ENCODE measurements at regions not wholly inside any gene's neighbourhood (a gene's known extent, or its start where the extent isn't known, plus 50 kb on each side); places are given as distances from the start of the nearest gene placed in this dataset.
A peak's percentile ranks its signal among the peaks of the same experiment; 100 is the strongest.
"Not testable (repeated sequence)": the region's sequence is repeated elsewhere in the genome, so short reads cannot be mapped to it uniquely, and the experiment has no call there.

GRCh38 chr7:113752689-113753088, 166.1 kb downstream of the PPP1R3A start:
- no peaks in the 10 kb centered on the region for H3K36me3 Mint-ChIP-seq

GRCh38 chr7:113752289-113752688, 166.5 kb downstream of the PPP1R3A start:
- no peak for ATAC-seq
- Mint-ChIP-seq H3K27ac (no peak overlapping the region), H3K4me3 (no peak overlapping the region), H3K9me3 (no peaks in the 10 kb centered on the region), H3K36me3 (no peaks in the 10 kb centered on the region), H3K4me1 (no peaks in the 10 kb centered on the region)
- no peak for DNase-seq (ENCODE audit: low spot score in 2 of 2)

More at GRCh38 chr7:113752689-113753088, 166.1 kb downstream of the PPP1R3A start:
- Mint-ChIP-seq H3K4me3 (no peak overlapping the region), H3K4me1 (no peaks in the 10 kb centered on the region), H3K27ac (no peak overlapping the region), H3K9me3 (peaks cover 3% of the 10 kb centered on the region)
- DNase-seq (ENCODE audit: low spot score in 2 of 2) = no peak
- ATAC-seq = no peak

- ATAC-seq = no peak
- Mint-ChIP-seq H3K36me3 (no peaks in the 10 kb centered on the region), H3K4me1 (no peaks in the 10 kb centered on the region), H3K27ac (no peak overlapping the region), H3K9me3 (no peaks in the 10 kb centered on the region), H3K4me3 (no peak overlapping the region)
- no peak for DNase-seq (ENCODE audit: low spot score in 2 of 2)
Observed at GRCh38 chr7:113751547-113751946, 167.3 kb downstream of the PPP1R3A start.

- H3K36me3 Mint-ChIP-seq; H3K9me3 Mint-ChIP-seq; DNase-seq (ENCODE audit: low spot score in 2 of 2); H3K4me1 Mint-ChIP-seq; ATAC-seq; H3K27ac Mint-ChIP-seq; H3K4me3 Mint-ChIP-seq: not testable (repeated sequence)
Observed at GRCh38 chr7:113748385-113748784, 170.4 kb downstream of the PPP1R3A start.

- not testable (repeated sequence) for H3K4me1 Mint-ChIP-seq; H3K36me3 Mint-ChIP-seq; H3K9me3 Mint-ChIP-seq; H3K27ac Mint-ChIP-seq; H3K4me3 Mint-ChIP-seq; ATAC-seq; DNase-seq (ENCODE audit: low spot score in 2 of 2)
Observed at GRCh38 chr7:113742946-113743431, 175.8 kb downstream of the PPP1R3A start.

- no peaks in the 10 kb centered on the region for H3K36me3 Mint-ChIP-seq
Observed at GRCh38 chr7:113742377-113742776, 176.4 kb downstream of the PPP1R3A start.

GRCh38 chr7:113731571-113731970, 187.2 kb downstream of the PPP1R3A start:
- Mint-ChIP-seq H3K36me3 (no peaks in the 10 kb centered on the region), H3K27ac (no peak overlapping the region), H3K4me1 (no peaks in the 10 kb centered on the region), H3K9me3 (no peaks in the 10 kb centered on the region), H3K4me3 (no peak overlapping the region)
- ATAC-seq (no peak), DNase-seq (ENCODE audit: low spot score in 2 of 2) (no peak)

More at GRCh38 chr7:113742377-113742776, 176.4 kb downstream of the PPP1R3A start:
- Mint-ChIP-seq H3K27ac (no peak overlapping the region), H3K4me3 (no peak overlapping the region), H3K4me1 (no peaks in the 10 kb centered on the region), H3K9me3 (peaks cover 7% of the 10 kb centered on the region)
- ATAC-seq = no peak
- no peak for DNase-seq (ENCODE audit: low spot score in 2 of 2)

- DNase-seq (ENCODE audit: low spot score in 2 of 2) (no peak), ATAC-seq (peak; percentile 56)
- H3K4me3 Mint-ChIP-seq = no peak overlapping the region
- no peaks in the 10 kb centered on the region for H3K36me3 Mint-ChIP-seq
- no peak overlapping the region for H3K27ac Mint-ChIP-seq
- no peaks in the 10 kb centered on the region for H3K4me1 Mint-ChIP-seq
- no peaks in the 10 kb centered on the region for H3K9me3 Mint-ChIP-seq
Observed at GRCh38 chr7:113730309-113730955, 188.4 kb downstream of the PPP1R3A start.

- Mint-ChIP-seq H3K4me3 (no peak overlapping the region), H3K9me3 (peaks cover 4% of the 10 kb centered on the region), H3K36me3 (no peaks in the 10 kb centered on the region), H3K27ac (no peak overlapping the region), H3K4me1 (no peaks in the 10 kb centered on the region)
- ATAC-seq = no peak
- DNase-seq (ENCODE audit: low spot score in 2 of 2) = no peak
Observed at GRCh38 chr7:113727486-113727885, 191.3 kb downstream of the PPP1R3A start.

- H3K9me3 Mint-ChIP-seq = peaks cover 4% of the 10 kb centered on the region
- no peak overlapping the region for H3K4me3 Mint-ChIP-seq
- no peaks in the 10 kb centered on the region for H3K36me3 Mint-ChIP-seq
- no peak for DNase-seq (ENCODE audit: low spot score in 2 of 2)
- no peak for ATAC-seq
- no peaks in the 10 kb centered on the region for H3K4me1 Mint-ChIP-seq
- no peak overlapping the region for H3K27ac Mint-ChIP-seq
Observed at GRCh38 chr7:113722006-113722405, 196.8 kb downstream of the PPP1R3A start.

- no peak for ATAC-seq
- Mint-ChIP-seq H3K36me3 (no peaks in the 10 kb centered on the region), H3K4me1 (no peaks in the 10 kb centered on the region), H3K27ac (no peak overlapping the region), H3K4me3 (no peak overlapping the region), H3K9me3 (no peaks in the 10 kb centered on the region)
- DNase-seq (ENCODE audit: low spot score in 2 of 2) = no peak
Observed at GRCh38 chr7:113717739-113718138, 201.1 kb downstream of the PPP1R3A start.

GRCh38 chr7:113715981-113716856, 202.6 kb downstream of the PPP1R3A start:
- Mint-ChIP-seq H3K4me3 (no peak overlapping the region), H3K4me1 (no peaks in the 10 kb centered on the region), H3K9me3 (no peaks in the 10 kb centered on the region), H3K36me3 (no peaks in the 10 kb centered on the region), H3K27ac (no peak overlapping the region)
- DNase-seq (ENCODE audit: low spot score in 2 of 2) = no peak
- ATAC-seq = no peak

- no peak for DNase-seq (ENCODE audit: low spot score in 2 of 2)
- Mint-ChIP-seq H3K4me1 (no peaks in the 10 kb centered on the region), H3K9me3 (no peaks in the 10 kb centered on the region), H3K36me3 (no peaks in the 10 kb centered on the region), H3K4me3 (no peak overlapping the region), H3K27ac (no peak overlapping the region)
- ATAC-seq = no peak
Observed at GRCh38 chr7:113715262-113715661, 203.5 kb downstream of the PPP1R3A start.

GRCh38 chr7:113710310-113711096, 208.3 kb downstream of the PPP1R3A start:
- Mint-ChIP-seq H3K4me1 (no peaks in the 10 kb centered on the region), H3K9me3 (no peaks in the 10 kb centered on the region), H3K4me3 (no peak overlapping the region), H3K27ac (no peak overlapping the region), H3K36me3 (no peaks in the 10 kb centered on the region)
- DNase-seq (ENCODE audit: low spot score in 2 of 2) (peak; percentile 13 to 51), ATAC-seq (peak; percentile 60)

- Mint-ChIP-seq H3K4me3 (no peak overlapping the region), H3K4me1 (no peaks in the 10 kb centered on the region), H3K27ac (no peak overlapping the region), H3K9me3 (no peaks in the 10 kb centered on the region), H3K36me3 (no peaks in the 10 kb centered on the region)
- DNase-seq (ENCODE audit: low spot score in 2 of 2) (no peak), ATAC-seq (no peak)
Observed at GRCh38 chr7:113705439-113705838, 213.4 kb downstream of the PPP1R3A start.
